Neutrophil (primary cell): ENCODE measurements at regions not wholly inside any gene's neighbourhood (a gene's known extent, or its start where the extent isn't known, plus 50 kb on each side); places are given as distances from the start of the nearest gene placed in this dataset.

Experiments used
- H3K27ac ChIP-seq: fragments of 200-600 bp; sonication (generic); 2 replicates; pipeline ENCODE4 v1.5.1; 2016; ENCODE audit warnings: mild to moderate bottlenecking, moderate library complexity
- H3K27me3 ChIP-seq: fragments of 200-600 bp; sonication (generic); 2 replicates; pipeline ENCODE4 v1.6.0; 2016; ENCODE audit warnings: mild to moderate bottlenecking
- H3K36me3 ChIP-seq: fragments of 200-600 bp; sonication (generic); 2 replicates; pipeline ENCODE4 v1.5.1; 2017
- H3K4me1 ChIP-seq, 2 experiments: fragments of 200-600 bp in 1 of 2; sonication (generic) in 1 of 2; 1 replicate in 1 of 2; 2 replicates in 1 of 2; pipeline versions ENCODE4 v1.5.1 to v1.6.1; 2013 to 2016; ENCODE audit warnings: low read depth in 1 of 2, low read length in 1 of 2, mild to moderate bottlenecking in 1 of 2, moderate library complexity in 1 of 2; ENCODE audit not compliant: control insufficient read depth in 1 of 2, insufficient read depth in 1 of 2
- H3K4me3 ChIP-seq, 2 experiments: fragments of 200-600 bp in 1 of 2; sonication (generic) in 1 of 2; 1 replicate in 1 of 2; 2 replicates in 1 of 2; pipeline ENCODE4 v1.5.1; 2013 to 2016; ENCODE audit warnings: low read depth in 1 of 2, low read length in 1 of 2, mild to moderate bottlenecking in 1 of 2, moderate library complexity in 1 of 2
- H3K9me3 ChIP-seq: fragments of 200-600 bp; sonication (generic); 2 replicates; pipeline ENCODE4 v1.5.1; 2016
- CTCF ChIP-seq: fragments of 200-600 bp; sonication (generic); IDR thresholded peaks from 2 replicates; pipeline ENCODE4 v1.5.1; 2016; ENCODE audit warnings: antibody characterized with exemption

GRCh38 chr12:127595506-127595905 lies 671.5 kb upstream of the TMEM132C start:
- no peaks in the 10 kb centered on the region for H3K27me3 ChIP-seq
- no peak for TF ChIP-seq CTCF
- no peaks in the 10 kb centered on the region for H3K36me3 ChIP-seq
- H3K4me1 ChIP-seq = no peaks in the 10 kb centered on the region
- H3K27ac ChIP-seq = no peak overlapping the region
- H3K9me3 ChIP-seq = no peaks in the 10 kb centered on the region
- no peak overlapping the region for H3K4me3 ChIP-seq

DNA sequence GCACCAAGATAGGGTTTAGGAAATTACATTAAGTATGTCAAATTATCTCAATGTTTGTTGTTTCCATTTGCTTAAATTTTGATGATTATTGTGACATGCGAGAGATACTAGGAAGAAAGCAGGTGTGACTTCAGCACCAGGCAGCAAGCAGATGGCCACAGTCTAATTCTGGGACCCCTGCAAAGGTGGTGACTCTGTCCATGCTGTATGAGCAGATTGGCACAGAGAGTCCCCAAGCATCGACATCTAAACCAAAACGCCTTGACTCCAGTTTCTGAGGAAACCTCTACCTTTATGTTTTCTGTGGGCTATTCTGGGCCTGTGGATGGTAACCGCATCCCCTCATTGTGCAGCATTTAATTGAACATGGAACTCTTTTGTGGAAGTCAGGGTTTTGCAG lies 670.1 kb upstream of the TMEM132C start:
- Histone ChIP-seq H3K36me3 (no peaks in the 10 kb centered on the region), H3K9me3 (no peaks in the 10 kb centered on the region), H3K27ac (no peak overlapping the region), H3K27me3 (no peaks in the 10 kb centered on the region), H3K4me3 (no peak overlapping the region), H3K4me1 (no peaks in the 10 kb centered on the region)
- no peak for TF ChIP-seq CTCF

- no peak for TF ChIP-seq CTCF
Observed at GRCh38 chr12:127599436-127599835, 667.5 kb upstream of the TMEM132C start.

GRCh38 chr12:127600211-127600610 lies 666.8 kb upstream of the TMEM132C start:
- H3K4me3 ChIP-seq = no peak overlapping the region

More at GRCh38 chr12:127599436-127599835, 667.5 kb upstream of the TMEM132C start:
- Histone ChIP-seq H3K4me3 (no peak overlapping the region), H3K36me3 (no peaks in the 10 kb centered on the region), H3K27me3 (no peaks in the 10 kb centered on the region), H3K27ac (no peak overlapping the region), H3K9me3 (no peaks in the 10 kb centered on the region), H3K4me1 (no peaks in the 10 kb centered on the region)

DNA sequence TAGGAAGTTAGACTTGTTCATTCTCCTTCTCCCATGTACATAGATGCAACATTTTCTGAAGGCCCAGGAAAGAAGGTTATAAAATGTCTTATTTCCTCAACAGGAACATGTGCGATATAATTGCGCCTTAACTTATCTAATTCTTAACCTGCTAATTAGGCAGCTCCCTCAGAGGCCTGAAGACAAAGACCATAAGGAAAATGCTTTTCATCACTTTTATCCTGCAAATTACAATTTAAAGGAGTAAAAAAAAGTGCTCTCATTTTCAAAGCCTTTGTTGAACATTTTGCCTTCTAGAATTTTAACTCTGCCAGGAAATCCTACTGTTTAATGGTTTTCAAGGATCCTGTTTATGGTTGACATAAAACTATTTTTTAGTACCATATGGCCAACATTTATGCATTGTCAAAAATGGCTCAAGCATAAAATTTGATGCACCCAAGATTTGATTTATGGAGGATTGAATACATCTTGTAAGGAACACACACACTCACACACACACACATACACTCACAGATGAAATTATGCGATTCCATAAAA lies 660.4 kb upstream of the TMEM132C start:
- no peaks in the 10 kb centered on the region for H3K36me3 ChIP-seq
- no peak for TF ChIP-seq CTCF

More at GRCh38 chr12:127600211-127600610, 666.8 kb upstream of the TMEM132C start:
- Histone ChIP-seq H3K27me3 (no peaks in the 10 kb centered on the region), H3K36me3 (no peaks in the 10 kb centered on the region), H3K4me1 (no peaks in the 10 kb centered on the region), H3K9me3 (no peaks in the 10 kb centered on the region), H3K27ac (no peak overlapping the region)
- no peak for TF ChIP-seq CTCF

More for the DNA sequence above, 660.4 kb upstream of the TMEM132C start:
- Histone ChIP-seq H3K27ac (no peak overlapping the region), H3K4me1 (no peaks in the 10 kb centered on the region), H3K9me3 (no peaks in the 10 kb centered on the region), H3K27me3 (no peaks in the 10 kb centered on the region), H3K4me3 (no peak overlapping the region)
